ENCODE measurements at regions not wholly inside any gene's neighbourhood (a gene's known extent, or its start where the extent isn't known, plus 50 kb on each side); places are given as distances from the start of the nearest gene placed in this dataset.

GRCh38 chr18:55781481-55781957 is 193.5 kb upstream of the TCF4 start:
- H3K27me3 Mint-ChIP-seq (ENCODE audit: low read depth), result peaks cover 46% of the 10 kb centered on the region
- ATAC-seq, result no peak
- H3K4me1 Mint-ChIP-seq (ENCODE audit: low read depth), result peaks cover 8% of the 10 kb centered on the region
- no peak overlapping the region for H3K4me3 Mint-ChIP-seq
- DNase-seq, result no peak
- no peaks in the 10 kb centered on the region for H3K36me3 Mint-ChIP-seq (ENCODE audit: insufficient read depth)
- H3K9me3 Mint-ChIP-seq, result no peaks in the 10 kb centered on the region

GRCh38 chr18:55780586-55781071 is 192.6 kb upstream of the TCF4 start:
- H3K27me3 Mint-ChIP-seq (ENCODE audit: low read depth), result peaks cover 46% of the 10 kb centered on the region
- peak overlapping the region; percentile 19 for H3K4me3 Mint-ChIP-seq
- H3K4me1 Mint-ChIP-seq (ENCODE audit: low read depth), result peaks cover 8% of the 10 kb centered on the region

GRCh38 chr18:55779691-55780585 is 191.9 kb upstream of the TCF4 start:
- DNase-seq (no peak), ATAC-seq (peak; percentile 35 to 55)
- H3K9me3 Mint-ChIP-seq, result no peaks in the 10 kb centered on the region
- H3K36me3 Mint-ChIP-seq (ENCODE audit: insufficient read depth), result no peaks in the 10 kb centered on the region
- H3K4me1 Mint-ChIP-seq (ENCODE audit: low read depth), result peaks cover 8% of the 10 kb centered on the region
- peak overlapping the region; percentile 23 for H3K4me3 Mint-ChIP-seq
- peaks cover 46% of the 10 kb centered on the region for H3K27me3 Mint-ChIP-seq (ENCODE audit: low read depth)

More at GRCh38 chr18:55780586-55781071, 192.6 kb upstream of the TCF4 start:
- no peaks in the 10 kb centered on the region for H3K36me3 Mint-ChIP-seq (ENCODE audit: insufficient read depth)
- no peak for ATAC-seq
- H3K9me3 Mint-ChIP-seq, result no peaks in the 10 kb centered on the region
- no peak for DNase-seq

- Mint-ChIP-seq H3K4me1 (ENCODE audit: low read depth) (peaks cover 8% of the 10 kb centered on the region), H3K4me3 (peak overlapping the region; percentile 38), H3K9me3 (no peaks in the 10 kb centered on the region), H3K27me3 (ENCODE audit: low read depth) (peaks cover 46% of the 10 kb centered on the region), H3K36me3 (ENCODE audit: insufficient read depth) (no peaks in the 10 kb centered on the region)
- DNase-seq (no peak), ATAC-seq (peak in 1 of 2 donors; percentile 28)
Observed at GRCh38 chr18:55778788-55779690, 191.0 kb upstream of the TCF4 start.

- DNase-seq, result no peak
- no peaks in the 10 kb centered on the region for H3K36me3 Mint-ChIP-seq (ENCODE audit: insufficient read depth)
- no peaks in the 10 kb centered on the region for H3K9me3 Mint-ChIP-seq
- H3K4me3 Mint-ChIP-seq, result no peak overlapping the region
- ATAC-seq, result no peak
- H3K27me3 Mint-ChIP-seq (ENCODE audit: low read depth), result peaks cover 39% of the 10 kb centered on the region
- peaks cover 8% of the 10 kb centered on the region for H3K4me1 Mint-ChIP-seq (ENCODE audit: low read depth)
Observed at GRCh38 chr18:55777666-55778304, 189.8 kb upstream of the TCF4 start.

GRCh38 chr18:55775972-55776371 is 188.0 kb upstream of the TCF4 start:
- ATAC-seq (no peak), DNase-seq (no peak)
- Mint-ChIP-seq H3K9me3 (no peaks in the 10 kb centered on the region), H3K4me3 (no peak overlapping the region), H3K36me3 (ENCODE audit: insufficient read depth) (no peaks in the 10 kb centered on the region), H3K27me3 (ENCODE audit: low read depth) (peaks cover 30% of the 10 kb centered on the region), H3K4me1 (ENCODE audit: low read depth) (peaks cover 4% of the 10 kb centered on the region)

- H3K9me3 Mint-ChIP-seq, result no peaks in the 10 kb centered on the region
- no peak for DNase-seq
- no peaks in the 10 kb centered on the region for H3K36me3 Mint-ChIP-seq (ENCODE audit: insufficient read depth)
- peaks cover 20% of the 10 kb centered on the region for H3K27me3 Mint-ChIP-seq (ENCODE audit: low read depth)
- H3K4me3 Mint-ChIP-seq, result no peak overlapping the region
- H3K4me1 Mint-ChIP-seq (ENCODE audit: low read depth), result peaks cover 2% of the 10 kb centered on the region
- ATAC-seq, result no peak
Observed at GRCh38 chr18:55774505-55774904, 186.5 kb upstream of the TCF4 start.

- Mint-ChIP-seq H3K9me3 (no peaks in the 10 kb centered on the region), H3K36me3 (ENCODE audit: insufficient read depth) (no peaks in the 10 kb centered on the region), H3K27me3 (ENCODE audit: low read depth) (no peaks in the 10 kb centered on the region), H3K4me3 (no peak overlapping the region), H3K4me1 (ENCODE audit: low read depth) (no peaks in the 10 kb centered on the region)
- ATAC-seq (no peak), DNase-seq (no peak)
Observed at GRCh38 chr18:55768255-55768654, 180.3 kb upstream of the TCF4 start.

GRCh38 chr18:55764386-55764785 is 176.4 kb upstream of the TCF4 start:
- no peak overlapping the region for H3K4me3 Mint-ChIP-seq

GRCh38 chr18:55763805-55764204 is 175.8 kb upstream of the TCF4 start:
- peaks cover 2% of the 10 kb centered on the region for H3K9me3 Mint-ChIP-seq
- no peaks in the 10 kb centered on the region for H3K4me1 Mint-ChIP-seq (ENCODE audit: low read depth)
- no peak for ATAC-seq
- no peak for DNase-seq
- no peaks in the 10 kb centered on the region for H3K27me3 Mint-ChIP-seq (ENCODE audit: low read depth)
- H3K36me3 Mint-ChIP-seq (ENCODE audit: insufficient read depth), result no peaks in the 10 kb centered on the region
- H3K4me3 Mint-ChIP-seq, result no peak overlapping the region

More at GRCh38 chr18:55764386-55764785, 176.4 kb upstream of the TCF4 start:
- H3K4me1 Mint-ChIP-seq (ENCODE audit: low read depth), result no peaks in the 10 kb centered on the region
- ATAC-seq, result no peak
- DNase-seq, result no peak
- H3K9me3 Mint-ChIP-seq, result peaks cover 2% of the 10 kb centered on the region
- no peaks in the 10 kb centered on the region for H3K27me3 Mint-ChIP-seq (ENCODE audit: low read depth)
- no peaks in the 10 kb centered on the region for H3K36me3 Mint-ChIP-seq (ENCODE audit: insufficient read depth)

- H3K9me3 Mint-ChIP-seq, result peaks cover 2% of the 10 kb centered on the region
- no peaks in the 10 kb centered on the region for H3K4me1 Mint-ChIP-seq (ENCODE audit: low read depth)
- DNase-seq (no peak), ATAC-seq (no peak)
- no peaks in the 10 kb centered on the region for H3K27me3 Mint-ChIP-seq (ENCODE audit: low read depth)
- no peaks in the 10 kb centered on the region for H3K36me3 Mint-ChIP-seq (ENCODE audit: insufficient read depth)
- no peak overlapping the region for H3K4me3 Mint-ChIP-seq
Observed at GRCh38 chr18:55763298-55763697, 175.3 kb upstream of the TCF4 start.

GRCh38 chr18:55762424-55762823 is 174.4 kb upstream of the TCF4 start:
- H3K4me1 Mint-ChIP-seq (ENCODE audit: low read depth), result no peaks in the 10 kb centered on the region
- no peaks in the 10 kb centered on the region for H3K36me3 Mint-ChIP-seq (ENCODE audit: insufficient read depth)
- H3K4me3 Mint-ChIP-seq, result no peak overlapping the region
- H3K9me3 Mint-ChIP-seq, result peaks cover 2% of the 10 kb centered on the region
- DNase-seq (no peak), ATAC-seq (no peak)
- H3K27me3 Mint-ChIP-seq (ENCODE audit: low read depth), result no peaks in the 10 kb centered on the region

GRCh38 chr18:55753643-55754263 is 165.8 kb upstream of the TCF4 start:
- Mint-ChIP-seq H3K4me3 (no peak overlapping the region), H3K36me3 (ENCODE audit: insufficient read depth) (no peaks in the 10 kb centered on the region), H3K27me3 (ENCODE audit: low read depth) (no peaks in the 10 kb centered on the region), H3K4me1 (ENCODE audit: low read depth) (no peaks in the 10 kb centered on the region), H3K9me3 (peaks cover 5% of the 10 kb centered on the region)
- no peak for DNase-seq
- ATAC-seq, result no peak
